Choroid plexus epithelial cell (primary cell): ENCODE measurements at regions not wholly inside any gene's neighbourhood (a gene's known extent, or its start where the extent isn't known, plus 50 kb on each side); places are given as distances from the start of the nearest gene placed in this dataset.

Experiments
- DNase-seq: peaks from one replicate; pipeline ENCODE4 v3.0.0-alpha.2; 2010; ENCODE audit warnings: low read depth
- H3K4me3 ChIP-seq: 2 replicates; pipeline ENCODE4 v1.5.1; 2011; ENCODE audit warnings: low read depth, mild to moderate bottlenecking, control low read depth, low read length, moderate library complexity
- TF ChIP-seq, protein P1 (sequence below): conservative IDR thresholded peaks from 2 replicates; pipeline ENCODE4 v1.5.1; 2011; ENCODE audit warnings: low read depth, mild to moderate bottlenecking, control low read depth, inconsistent platforms, low read length, moderate library complexity

DNA sequence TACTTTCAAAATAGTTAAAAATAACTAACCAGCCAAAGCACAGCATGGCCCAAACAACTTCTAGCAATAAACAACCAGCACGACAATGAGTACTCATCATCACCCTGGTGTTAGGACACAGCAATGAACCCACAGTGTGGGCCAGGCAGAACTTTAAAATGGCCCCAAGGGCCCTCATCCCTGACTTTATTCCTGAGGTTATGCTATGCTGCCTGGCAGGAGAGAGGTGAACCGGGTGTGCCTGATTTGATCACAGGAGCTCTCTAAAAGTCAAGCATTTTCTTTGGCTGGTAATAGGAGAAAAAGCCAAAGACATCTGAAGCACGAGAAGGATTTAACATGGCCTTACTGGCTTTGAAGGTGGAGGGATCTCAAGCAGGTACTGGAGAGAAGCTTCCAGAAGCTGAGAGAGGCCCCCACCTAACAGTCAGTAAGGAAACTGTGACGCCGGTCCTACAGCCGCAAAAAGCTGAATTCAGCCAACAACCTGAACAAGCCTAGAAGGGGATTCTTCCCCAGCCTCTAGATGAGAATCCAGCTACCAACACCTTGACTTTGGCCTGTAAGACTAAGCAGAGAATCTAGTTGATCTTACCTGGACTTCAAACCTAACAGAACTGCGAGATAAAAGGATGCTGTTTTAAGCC is 115.4 kb downstream of the DDX1 start:
- TF ChIP-seq, protein P1, sequence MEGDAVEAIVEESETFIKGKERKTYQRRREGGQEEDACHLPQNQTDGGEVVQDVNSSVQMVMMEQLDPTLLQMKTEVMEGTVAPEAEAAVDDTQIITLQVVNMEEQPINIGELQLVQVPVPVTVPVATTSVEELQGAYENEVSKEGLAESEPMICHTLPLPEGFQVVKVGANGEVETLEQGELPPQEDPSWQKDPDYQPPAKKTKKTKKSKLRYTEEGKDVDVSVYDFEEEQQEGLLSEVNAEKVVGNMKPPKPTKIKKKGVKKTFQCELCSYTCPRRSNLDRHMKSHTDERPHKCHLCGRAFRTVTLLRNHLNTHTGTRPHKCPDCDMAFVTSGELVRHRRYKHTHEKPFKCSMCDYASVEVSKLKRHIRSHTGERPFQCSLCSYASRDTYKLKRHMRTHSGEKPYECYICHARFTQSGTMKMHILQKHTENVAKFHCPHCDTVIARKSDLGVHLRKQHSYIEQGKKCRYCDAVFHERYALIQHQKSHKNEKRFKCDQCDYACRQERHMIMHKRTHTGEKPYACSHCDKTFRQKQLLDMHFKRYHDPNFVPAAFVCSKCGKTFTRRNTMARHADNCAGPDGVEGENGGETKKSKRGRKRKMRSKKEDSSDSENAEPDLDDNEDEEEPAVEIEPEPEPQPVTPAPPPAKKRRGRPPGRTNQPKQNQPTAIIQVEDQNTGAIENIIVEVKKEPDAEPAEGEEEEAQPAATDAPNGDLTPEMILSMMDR, result no peak
- no peak overlapping the region for H3K4me3 ChIP-seq
- DNase-seq, result no peak

DNA sequence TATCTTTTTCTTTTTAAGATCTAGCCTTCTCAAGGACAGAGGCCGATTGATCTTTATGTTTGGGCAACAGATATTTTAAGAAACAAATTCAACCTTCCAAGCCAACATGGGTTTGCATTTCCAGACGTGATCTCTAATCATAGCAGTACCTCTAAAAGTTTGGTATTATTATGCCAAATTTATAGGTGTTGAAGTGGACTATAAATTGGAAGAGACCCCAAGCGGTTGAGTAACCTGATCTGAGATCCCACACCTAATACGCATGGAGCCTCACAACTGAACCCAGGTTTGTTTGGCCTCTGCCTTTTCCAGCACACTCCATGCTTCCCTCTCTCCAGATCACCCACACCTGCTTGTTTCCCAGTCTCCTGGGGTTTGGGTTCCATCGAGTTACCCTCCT is 116.5 kb downstream of the DDX1 start:
- DNase-seq, result no peak
- H3K4me3 ChIP-seq, result no peak overlapping the region
- TF ChIP-seq, protein P1, result no peak

GRCh38 chr2:15708865-15709820 is 117.5 kb downstream of the DDX1 start:
- H3K4me3 ChIP-seq, result no peak overlapping the region
- TF ChIP-seq, protein P1, result no peak
- no peak for DNase-seq

- TF ChIP-seq, protein P1, result no peak
- no peak for DNase-seq
- H3K4me3 ChIP-seq, result no peak overlapping the region
Observed at GRCh38 chr2:15711126-15711860, 119.6 kb downstream of the DDX1 start.

DNA sequence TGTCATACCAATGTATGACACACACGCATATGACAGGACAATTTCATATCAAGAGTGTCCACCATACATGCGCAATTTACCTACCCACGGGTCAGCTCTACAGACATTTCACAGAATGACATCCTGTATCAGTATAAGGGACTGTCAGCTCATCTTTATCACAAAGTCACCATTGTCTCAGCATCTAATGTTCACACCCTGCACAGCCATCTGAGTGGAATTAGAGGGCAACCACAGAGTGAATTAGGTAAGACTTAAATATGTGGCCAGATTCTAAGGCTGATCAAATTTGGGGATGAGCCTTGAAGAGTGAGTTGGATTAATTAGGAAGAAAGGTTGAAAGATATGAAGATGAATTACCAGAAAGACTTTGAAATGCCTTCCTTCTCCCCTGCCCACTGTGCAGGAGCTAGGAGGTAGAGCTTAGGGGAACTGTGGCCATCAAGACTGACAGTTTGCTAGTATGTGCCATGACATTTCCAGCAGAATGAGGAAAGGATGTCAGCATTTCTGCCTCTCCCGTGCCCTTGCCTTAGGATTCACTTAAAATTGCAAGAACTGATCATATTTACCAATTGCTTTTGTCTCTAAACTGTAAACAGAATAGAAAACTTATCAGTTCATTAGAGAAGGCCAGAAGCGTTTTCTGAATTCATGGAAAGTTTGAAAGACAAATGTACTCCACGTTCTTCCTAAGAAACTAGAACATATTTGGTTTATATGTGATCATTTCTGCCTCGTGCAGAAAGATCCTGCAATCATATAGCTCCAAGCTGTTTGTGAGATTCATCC is 121.1 kb downstream of the DDX1 start:
- DNase-seq, result no peak
- no peak overlapping the region for H3K4me3 ChIP-seq
- TF ChIP-seq, protein P1, result no peak

DNA sequence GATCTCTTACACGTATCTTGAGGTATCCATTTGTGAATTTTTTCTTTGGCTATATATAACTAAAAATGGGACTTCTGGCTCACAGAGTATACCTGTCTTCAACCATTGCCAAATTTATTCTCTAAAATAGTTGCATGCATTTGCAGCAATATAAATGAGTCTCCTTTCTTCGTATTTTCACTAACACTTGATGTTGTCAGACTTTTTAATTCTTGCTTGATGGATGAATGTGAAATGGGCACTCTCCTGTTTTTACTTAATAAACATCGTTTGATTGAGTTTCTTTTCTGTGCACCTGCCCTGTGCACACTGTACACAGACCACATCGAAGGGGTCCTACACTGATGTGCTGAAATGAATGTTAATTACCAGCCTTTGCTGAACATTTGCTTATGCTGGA is 121.8 kb downstream of the DDX1 start:
- DNase-seq, result no peak
- TF ChIP-seq, protein P1, result no peak
- H3K4me3 ChIP-seq, result no peak overlapping the region
